ENCODE measurements at regions not wholly inside any gene's neighbourhood (a gene's known extent, or its start where the extent isn't known, plus 50 kb on each side); places are given as distances from the start of the nearest gene placed in this dataset.
"Not testable (repeated sequence)": the region's sequence is repeated elsewhere in the genome, so short reads cannot be mapped to it uniquely, and the experiment has no call there.

DNA sequence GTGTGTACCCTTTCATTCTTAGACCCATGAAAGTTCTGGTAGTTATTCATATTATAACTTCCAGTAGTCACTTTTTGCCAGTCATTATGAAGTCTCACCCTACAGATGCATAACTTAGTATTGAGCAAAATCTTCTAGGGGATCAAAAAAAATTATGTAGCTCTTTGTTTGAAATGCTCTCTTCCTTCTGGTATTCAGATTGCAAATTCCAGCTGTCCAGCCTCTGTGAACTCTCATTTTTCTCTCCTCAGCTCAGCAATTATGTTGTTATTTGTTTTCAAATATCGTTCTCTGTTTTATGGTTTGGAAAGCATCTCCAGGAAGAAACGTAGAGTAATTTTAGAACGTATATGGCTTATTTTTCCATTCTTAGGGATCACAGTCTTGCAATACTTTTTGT is 442.5 kb downstream of the SEMA3D start:
- intact Hi-C loops (cut with DNase I) = no loop called here
- H3K9me3 ChIP-seq = no peaks in the 10 kb centered on the region
- no peak overlapping the region for H3K27ac ChIP-seq
- H3K36me3 ChIP-seq = no peaks in the 10 kb centered on the region
- H3K4me1 ChIP-seq = no peaks in the 10 kb centered on the region
- DNase-seq = no peak
- 26 to 58% methylated on average over 3 of the region's 3 CpGs for WGBS, 2 donors
- H3K27me3 ChIP-seq = no peaks in the 10 kb centered on the region
- no peak overlapping the region for H3K4me3 ChIP-seq
- TF ChIP-seq, protein P1, sequence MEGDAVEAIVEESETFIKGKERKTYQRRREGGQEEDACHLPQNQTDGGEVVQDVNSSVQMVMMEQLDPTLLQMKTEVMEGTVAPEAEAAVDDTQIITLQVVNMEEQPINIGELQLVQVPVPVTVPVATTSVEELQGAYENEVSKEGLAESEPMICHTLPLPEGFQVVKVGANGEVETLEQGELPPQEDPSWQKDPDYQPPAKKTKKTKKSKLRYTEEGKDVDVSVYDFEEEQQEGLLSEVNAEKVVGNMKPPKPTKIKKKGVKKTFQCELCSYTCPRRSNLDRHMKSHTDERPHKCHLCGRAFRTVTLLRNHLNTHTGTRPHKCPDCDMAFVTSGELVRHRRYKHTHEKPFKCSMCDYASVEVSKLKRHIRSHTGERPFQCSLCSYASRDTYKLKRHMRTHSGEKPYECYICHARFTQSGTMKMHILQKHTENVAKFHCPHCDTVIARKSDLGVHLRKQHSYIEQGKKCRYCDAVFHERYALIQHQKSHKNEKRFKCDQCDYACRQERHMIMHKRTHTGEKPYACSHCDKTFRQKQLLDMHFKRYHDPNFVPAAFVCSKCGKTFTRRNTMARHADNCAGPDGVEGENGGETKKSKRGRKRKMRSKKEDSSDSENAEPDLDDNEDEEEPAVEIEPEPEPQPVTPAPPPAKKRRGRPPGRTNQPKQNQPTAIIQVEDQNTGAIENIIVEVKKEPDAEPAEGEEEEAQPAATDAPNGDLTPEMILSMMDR (IDR thresholded peaks at IDR 0.05) = no peak
- TF ChIP-seq EP300 (IDR thresholded peaks at IDR 0.05) (no peak), POLR2AphosphoS5 (IDR thresholded peaks at IDR 0.05) (no peak), POLR2A (IDR thresholded peaks at IDR 0.05) (no peak)

DNA sequence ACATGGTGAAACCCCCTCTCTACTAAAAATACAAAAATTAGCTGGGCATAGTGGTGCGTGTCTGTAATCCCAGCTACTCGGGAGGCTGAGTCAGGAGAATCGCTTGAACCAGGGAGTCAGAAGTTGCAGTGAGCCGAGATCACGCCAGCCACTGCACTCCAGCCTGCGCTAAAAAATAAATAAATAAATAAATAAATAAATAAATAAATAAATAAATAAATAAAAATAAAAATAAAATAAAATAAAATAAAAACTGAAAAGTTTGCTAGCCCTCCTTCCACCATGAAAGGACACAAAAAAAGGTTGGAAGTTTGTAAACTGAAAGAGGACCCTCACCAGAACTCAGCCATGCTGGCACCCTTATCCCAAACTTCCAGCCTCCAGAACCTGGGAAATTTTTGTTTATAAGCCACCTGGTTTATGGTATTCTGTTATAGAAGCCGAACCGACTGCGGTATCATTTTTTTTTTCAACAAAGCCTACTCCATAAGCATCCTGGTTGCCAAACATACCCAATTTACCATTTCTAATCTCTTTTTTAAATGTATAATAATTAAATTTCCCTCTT is 448.2 kb downstream of the SEMA3D start:
- intact Hi-C loops (cut with DNase I) = loop anchor here (1.0 kb wide), 1 partner anchor 14 kb away; no protein-coding TSS in a partner anchor

DNA sequence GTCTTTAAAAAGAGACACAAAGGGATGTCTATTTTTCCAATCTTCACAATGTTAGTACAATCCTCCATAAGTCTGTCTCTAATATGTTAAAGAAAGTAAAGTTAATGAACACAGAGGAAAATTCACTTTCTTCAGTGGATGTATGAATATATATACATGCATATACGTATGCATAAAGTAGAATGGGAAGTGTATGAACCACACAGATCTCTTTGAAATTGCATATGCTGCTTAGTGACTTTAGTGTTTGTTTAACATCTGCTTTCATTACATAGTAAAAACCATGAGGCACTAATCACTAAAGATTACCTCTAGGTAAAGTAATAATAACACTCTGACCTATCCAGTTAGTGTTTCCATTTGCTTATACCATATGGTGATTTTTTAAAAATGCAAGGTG is 451.2 kb downstream of the SEMA3D start:
- H3K4me1 ChIP-seq = no peaks in the 10 kb centered on the region
- intact Hi-C loops (cut with DNase I) = no loop called here
- H3K4me3 ChIP-seq = no peak overlapping the region
- no peaks in the 10 kb centered on the region for H3K27me3 ChIP-seq
- H3K9me3 ChIP-seq = peaks cover 0 to 3% (median 1%) of the 10 kb centered on the region in 4 donors
- H3K27ac ChIP-seq = no peak overlapping the region
- no peak for DNase-seq
- TF ChIP-seq POLR2AphosphoS5 (IDR thresholded peaks at IDR 0.05) = no peak
- TF ChIP-seq, protein P1 (IDR thresholded peaks at IDR 0.05) = no peak
- TF ChIP-seq POLR2A (IDR thresholded peaks at IDR 0.05) = no peak
- TF ChIP-seq EP300 (IDR thresholded peaks at IDR 0.05) = no peak
- H3K36me3 ChIP-seq = no peaks in the 10 kb centered on the region
- WGBS, 2 donors = 86 to 88% methylated on average over 1 of the region's 1 CpG

More for the DNA sequence above, 448.2 kb downstream of the SEMA3D start:
- peaks cover 0 to 3% (median 0%) of the 10 kb centered on the region in 4 donors for H3K9me3 ChIP-seq
- no peak for TF ChIP-seq POLR2A (IDR thresholded peaks at IDR 0.05)
- no peak for TF ChIP-seq POLR2AphosphoS5 (IDR thresholded peaks at IDR 0.05)
- no peak for TF ChIP-seq EP300 (IDR thresholded peaks at IDR 0.05)
- TF ChIP-seq, protein P1 (IDR thresholded peaks at IDR 0.05) = no peak
- no peak for DNase-seq
- WGBS, 2 donors = 94 to 95% methylated on average over 9 of the region's 9 CpGs
- H3K4me3 ChIP-seq = no peak overlapping the region
- H3K27ac ChIP-seq = no peak overlapping the region
- no peaks in the 10 kb centered on the region for H3K27me3 ChIP-seq
- no peaks in the 10 kb centered on the region for H3K36me3 ChIP-seq
- H3K4me1 ChIP-seq = no peaks in the 10 kb centered on the region

DNA sequence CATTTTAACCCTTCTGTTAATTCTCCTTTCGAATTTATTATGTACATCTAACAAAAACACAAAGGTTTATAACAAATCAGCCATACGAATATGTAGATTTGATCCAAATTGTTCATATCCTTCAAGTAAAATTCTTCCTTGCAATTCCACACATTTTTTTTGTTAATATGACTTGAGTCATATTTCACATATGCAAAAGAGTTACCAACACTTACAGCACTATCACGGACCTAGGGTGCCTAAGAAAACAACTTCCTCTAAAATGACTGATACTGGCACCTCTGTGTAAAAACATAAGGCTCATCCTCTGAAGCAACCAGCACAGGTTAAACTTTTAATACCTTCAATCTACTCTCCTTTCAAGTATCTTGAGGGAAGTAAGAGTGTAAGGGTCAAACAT is 451.8 kb downstream of the SEMA3D start:
- intact Hi-C loops (cut with DNase I) = no loop called here
- no peak overlapping the region for H3K4me3 ChIP-seq
- TF ChIP-seq POLR2A (IDR thresholded peaks at IDR 0.05) (no peak), EP300 (IDR thresholded peaks at IDR 0.05) (no peak)

DNA sequence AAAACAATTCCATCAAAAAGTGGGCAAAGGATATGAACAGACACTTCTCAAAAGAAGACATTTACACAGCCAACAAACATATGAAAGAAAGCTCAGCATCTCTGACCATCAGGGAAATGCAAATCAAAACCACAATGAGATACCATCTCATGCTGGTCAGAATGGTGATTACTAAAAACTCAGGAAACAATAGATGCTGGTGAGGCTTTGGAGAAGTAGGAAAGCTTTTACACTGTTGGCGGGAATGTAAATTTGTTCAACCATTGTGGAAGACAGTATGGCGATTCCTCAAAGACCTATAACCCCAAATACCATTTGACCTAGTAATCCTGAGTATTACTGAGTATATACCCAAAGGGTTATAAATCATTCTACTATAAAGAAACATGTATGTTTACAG is 452.9 kb downstream of the SEMA3D start:
- 78 to 87% methylated on average over 2 of the region's 2 CpGs for WGBS, 2 donors
- intact Hi-C loops (cut with DNase I) = not testable (repeated sequence)

More for the DNA sequence above, 451.8 kb downstream of the SEMA3D start:
- Histone ChIP-seq H3K36me3 (no peaks in the 10 kb centered on the region), H3K27ac (no peak overlapping the region), H3K9me3 (peaks cover 0 to 3% (median 1%) of the 10 kb centered on the region in 4 donors), H3K27me3 (no peaks in the 10 kb centered on the region), H3K4me1 (no peaks in the 10 kb centered on the region)
- no peak for DNase-seq
- 67 to 82% methylated on average over 3 of the region's 3 CpGs for WGBS, 2 donors

DNA sequence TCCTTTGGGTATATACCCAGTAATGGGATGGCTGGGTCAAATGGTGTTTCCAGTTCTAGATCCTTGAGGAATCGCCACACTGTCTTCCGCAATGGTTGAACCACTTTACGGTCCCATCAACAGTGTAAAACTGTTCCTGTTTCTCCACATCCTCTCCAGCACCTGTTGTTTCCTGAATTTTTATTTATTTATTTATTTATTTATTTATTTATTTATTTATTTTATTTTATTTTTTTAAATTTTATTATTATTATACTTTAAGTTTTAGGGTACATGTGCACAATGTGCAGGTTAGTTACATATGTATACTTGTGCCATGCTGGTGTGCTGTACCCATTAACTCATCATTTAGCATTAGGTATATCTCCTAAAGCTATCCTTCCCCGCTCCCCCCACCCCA is 456.0 kb downstream of the SEMA3D start:
- 93 to 94% methylated on average over 4 of the region's 4 CpGs for WGBS, 2 donors
- H3K27ac ChIP-seq; DNase-seq; H3K36me3 ChIP-seq; H3K4me1 ChIP-seq; H3K9me3 ChIP-seq; H3K4me3 ChIP-seq; intact Hi-C loops (cut with DNase I); H3K27me3 ChIP-seq: not testable (repeated sequence)

More for the DNA sequence above, 452.9 kb downstream of the SEMA3D start:
- DNase-seq, H3K27me3 ChIP-seq, H3K27ac ChIP-seq, H3K4me3 ChIP-seq, H3K9me3 ChIP-seq, H3K4me1 ChIP-seq, H3K36me3 ChIP-seq: not testable (repeated sequence)
